ENCODE measurements at regions not wholly inside any gene's neighbourhood (a gene's known extent, or its start where the extent isn't known, plus 50 kb on each side); places are given as distances from the start of the nearest gene placed in this dataset.

DNA sequence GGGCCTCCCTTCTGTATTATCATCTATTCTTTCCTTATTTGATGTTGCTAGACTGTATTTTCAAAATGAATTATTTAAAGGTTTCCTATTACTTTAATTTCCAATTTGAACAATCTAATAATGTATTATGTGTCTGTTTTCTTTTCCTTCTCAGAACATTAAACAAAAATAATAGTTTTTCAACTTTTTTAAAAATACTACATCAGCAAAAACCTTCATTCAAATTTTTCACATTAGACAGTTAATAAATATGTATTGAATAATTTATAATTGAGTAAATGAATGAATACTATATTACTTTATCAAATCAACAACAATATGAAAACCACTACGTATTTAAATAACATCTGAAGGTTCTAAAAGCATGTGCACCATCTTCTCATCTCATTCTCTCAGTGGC, 644.1 kb upstream of the SEMA3D start (continued):
- no peak for TF ChIP-seq YY1 (IDR thresholded peaks at IDR 0.05; ENCODE audit: extremely low read depth, insufficient replicate concordance, low read depth, low read length)
- TF ChIP-seq, protein P1, sequence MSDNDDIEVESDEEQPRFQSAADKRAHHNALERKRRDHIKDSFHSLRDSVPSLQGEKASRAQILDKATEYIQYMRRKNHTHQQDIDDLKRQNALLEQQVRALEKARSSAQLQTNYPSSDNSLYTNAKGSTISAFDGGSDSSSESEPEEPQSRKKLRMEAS (IDR thresholded peaks at IDR 0.05), result no peak
- no peak for TF ChIP-seq ZNF274 (IDR thresholded peaks at IDR 0.05; ENCODE audit: low read depth, low read length)
- TF ChIP-seq CEBPB (IDR thresholded peaks at IDR 0.05; ENCODE audit: low read depth), result no peak
- TF ChIP-seq SP1 (IDR thresholded peaks at IDR 0.05; ENCODE audit: low read depth), result no peak
- TF ChIP-seq RAD21 (IDR thresholded peaks at IDR 0.05; ENCODE audit: low read depth), result no peak
- TF ChIP-seq, protein P2, sequence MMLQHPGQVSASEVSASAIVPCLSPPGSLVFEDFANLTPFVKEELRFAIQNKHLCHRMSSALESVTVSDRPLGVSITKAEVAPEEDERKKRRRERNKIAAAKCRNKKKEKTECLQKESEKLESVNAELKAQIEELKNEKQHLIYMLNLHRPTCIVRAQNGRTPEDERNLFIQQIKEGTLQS (IDR thresholded peaks at IDR 0.05), result no peak
- no peak for TF ChIP-seq SIN3A (IDR thresholded peaks at IDR 0.05; ENCODE audit: low read depth)
- no peak for TF ChIP-seq SRF (IDR thresholded peaks at IDR 0.05; ENCODE audit: low read depth)
- TF ChIP-seq ZFX (IDR thresholded peaks at IDR 0.05), result no peak
- TF ChIP-seq TCF7L2 (IDR thresholded peaks at IDR 0.05; ENCODE audit: borderline replicate concordance, extremely low read depth, insufficient read depth, insufficient read length), result no peak

DNA sequence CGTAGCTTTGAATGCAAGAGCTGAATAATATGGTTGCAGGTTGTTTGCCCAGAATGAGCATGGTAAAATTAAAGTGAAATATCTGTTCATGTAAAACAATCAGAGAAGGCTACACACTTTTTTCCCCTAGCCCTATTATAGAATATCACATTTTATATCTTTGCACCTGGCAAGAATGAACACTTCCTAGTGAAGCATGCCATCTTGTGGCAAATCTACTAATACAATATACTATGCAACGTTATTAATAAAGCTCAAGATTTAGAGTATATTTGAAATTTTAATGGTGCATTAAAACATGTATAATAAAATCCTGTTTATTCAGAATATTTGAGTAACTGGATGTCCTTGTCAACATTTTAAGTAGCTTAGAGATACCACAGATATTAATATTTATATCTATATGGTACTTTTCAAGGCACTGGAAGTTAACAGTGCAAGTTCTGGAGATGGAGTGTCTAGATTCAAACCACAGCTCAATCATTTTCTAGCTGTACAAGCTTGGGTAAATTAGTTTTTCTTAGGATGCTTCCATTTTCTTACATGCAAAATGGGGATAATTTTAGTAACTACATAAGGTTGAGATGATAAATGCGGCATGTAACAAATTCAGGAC, 643.1 kb upstream of the SEMA3D start:
- no peak overlapping the region for H3K9ac ChIP-seq (ENCODE audit: low read length)
- no peak overlapping the region for H3K27ac ChIP-seq (ENCODE audit: low read depth, low read length)
- H3K79me2 ChIP-seq (ENCODE audit: insufficient read depth, low read length), result no peaks in the 10 kb centered on the region
- RAD21 ChIA-PET (ENCODE audit: low non-redundant PET in 1 of 2, low total read pairs in 2 of 2, uncharacterized antibody in 2 of 2, unreplicated experiment in 2 of 2), result interaction anchor here (0.7 to 1.0 kb wide), 3 partner anchors 788 to 799 kb away, joined by 3 to 7 read pairs (median 4); no protein-coding TSS in a partner anchor
- H3K4me3 ChIP-seq (replicated peaks in 1 of 2; ENCODE audit: low read depth in 1 of 2, low read length in 2 of 2), result no peak overlapping the region
- no peak overlapping the region for H3K4me2 ChIP-seq (ENCODE audit: low read length)
- no peaks in the 10 kb centered on the region for H3K9me3 ChIP-seq (ENCODE audit: control insufficient read depth in 1 of 2, insufficient read depth in 1 of 2, low read depth in 1 of 2, low read length in 2 of 2)
- CTCF ChIA-PET, result interaction anchor here (0.5 to 3.2 kb wide), 26 partner anchors 9 to 1894 kb away, joined by 3 to 71 read pairs (median 4); partner anchors contain the start of gene SEMA3D
- H3K9me2 ChIP-seq (ENCODE audit: insufficient read depth), result no peaks in the 10 kb centered on the region
- TF ChIP-seq, protein P3, sequence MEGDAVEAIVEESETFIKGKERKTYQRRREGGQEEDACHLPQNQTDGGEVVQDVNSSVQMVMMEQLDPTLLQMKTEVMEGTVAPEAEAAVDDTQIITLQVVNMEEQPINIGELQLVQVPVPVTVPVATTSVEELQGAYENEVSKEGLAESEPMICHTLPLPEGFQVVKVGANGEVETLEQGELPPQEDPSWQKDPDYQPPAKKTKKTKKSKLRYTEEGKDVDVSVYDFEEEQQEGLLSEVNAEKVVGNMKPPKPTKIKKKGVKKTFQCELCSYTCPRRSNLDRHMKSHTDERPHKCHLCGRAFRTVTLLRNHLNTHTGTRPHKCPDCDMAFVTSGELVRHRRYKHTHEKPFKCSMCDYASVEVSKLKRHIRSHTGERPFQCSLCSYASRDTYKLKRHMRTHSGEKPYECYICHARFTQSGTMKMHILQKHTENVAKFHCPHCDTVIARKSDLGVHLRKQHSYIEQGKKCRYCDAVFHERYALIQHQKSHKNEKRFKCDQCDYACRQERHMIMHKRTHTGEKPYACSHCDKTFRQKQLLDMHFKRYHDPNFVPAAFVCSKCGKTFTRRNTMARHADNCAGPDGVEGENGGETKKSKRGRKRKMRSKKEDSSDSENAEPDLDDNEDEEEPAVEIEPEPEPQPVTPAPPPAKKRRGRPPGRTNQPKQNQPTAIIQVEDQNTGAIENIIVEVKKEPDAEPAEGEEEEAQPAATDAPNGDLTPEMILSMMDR (IDR thresholded peaks at IDR 0.05 in 2 of 3, conservative IDR thresholded peaks at IDR 0.05 in 1 of 3; ENCODE audit: borderline replicate concordance in 1 of 3, insufficient read depth in 1 of 3, low read depth in 2 of 3, low read length in 2 of 3), result peak; percentile 12 to 55 (median 49); a peak in 4 of 6 replicates
- TF ChIP-seq TCF7L2 (IDR thresholded peaks at IDR 0.05; ENCODE audit: borderline replicate concordance, extremely low read depth, insufficient read depth, insufficient read length) (no peak), ZNF274 (IDR thresholded peaks at IDR 0.05; ENCODE audit: low read depth, low read length) (no peak), RAD21 (IDR thresholded peaks at IDR 0.05; ENCODE audit: low read depth) (peak; percentile 70), POLR2A (IDR thresholded peaks at IDR 0.05; ENCODE audit: borderline replicate concordance, extremely low read depth, insufficient read depth, insufficient read length) (no peak)
- TF ChIP-seq, protein P2 (IDR thresholded peaks at IDR 0.05), result no peak
- BruUV-seq (replicated peaks), result no TSS peak
- H3K4me1 ChIP-seq (ENCODE audit: control insufficient read depth in 1 of 2, insufficient read depth in 2 of 2, low read length in 2 of 2), result no peaks in the 10 kb centered on the region
- no peaks in the 10 kb centered on the region for H3K36me3 ChIP-seq (ENCODE audit: control insufficient read depth in 1 of 2, insufficient read depth in 2 of 2, low read length in 2 of 2)
- no peaks in the 10 kb centered on the region for H3K27me3 ChIP-seq (ENCODE audit: insufficient read depth, low read length)
- ATAC-seq, result peak; percentile 63
- H4K20me1 ChIP-seq (ENCODE audit: insufficient read depth), result no peaks in the 10 kb centered on the region
- intact Hi-C loops (cut with micrococcal nuclease), result loop anchor here (1.0 to 10.0 kb wide), 4 partner anchors 365 to 799 kb away; no protein-coding TSS in a partner anchor
- no peak for DNase-seq (ENCODE audit: low read depth, low spot score)
- POLR2A ChIA-PET, result interaction anchor here (0.7 to 1.0 kb wide), 2 partner anchors 9 to 800 kb away, joined by 3 read pairs; no protein-coding TSS in a partner anchor
- no peak overlapping the region for H2AFZ ChIP-seq (ENCODE audit: low read depth, low read length, poor library complexity, severe bottlenecking)
